Rectal smooth muscle tissue (tissue), 1 donor: ENCODE measurements at regions not wholly inside any gene's neighbourhood (a gene's known extent, or its start where the extent isn't known, plus 50 kb on each side); places are given as distances from the start of the nearest gene placed in this dataset.

Source experiments
- H3K27ac ChIP-seq: one replicate; pipeline ENCODE4 v1.7.0; 2013; ENCODE audit warnings: low read depth, low read length, inconsistent platforms
- H3K27me3 ChIP-seq: one replicate; pipeline ENCODE4 v1.7.0; 2013; ENCODE audit warnings: low read length; ENCODE audit not compliant: control insufficient read depth, insufficient read depth
- H3K36me3 ChIP-seq: one replicate; pipeline ENCODE4 v1.7.0; 2013; ENCODE audit warnings: low read length; ENCODE audit not compliant: control insufficient read depth, insufficient read depth
- H3K4me1 ChIP-seq: one replicate; pipeline ENCODE4 v1.7.0; 2013; ENCODE audit warnings: low read length; ENCODE audit not compliant: control insufficient read depth, insufficient read depth
- H3K4me3 ChIP-seq: one replicate; pipeline ENCODE4 v1.7.0; 2013; ENCODE audit warnings: low read length
- H3K9ac ChIP-seq: one replicate; pipeline ENCODE4 v1.7.0; 2013; ENCODE audit warnings: low read length

DNA sequence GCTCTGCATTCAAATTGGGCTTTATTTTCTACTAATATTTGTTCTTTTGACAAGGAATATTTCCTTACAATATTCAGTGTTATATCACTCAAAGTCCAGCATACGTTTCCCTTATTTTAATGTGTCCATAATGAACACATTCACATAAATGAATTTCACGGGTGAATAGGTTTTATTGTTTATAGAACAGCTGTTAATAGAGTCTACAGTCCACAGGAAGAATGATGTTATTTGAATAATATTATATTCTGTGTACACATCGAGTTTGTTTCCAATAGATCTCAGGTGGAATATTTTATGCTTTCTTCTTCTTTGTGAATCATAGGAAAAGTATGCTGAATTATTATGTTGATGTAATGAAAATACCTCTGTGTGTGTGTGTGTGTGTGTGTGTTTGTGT is 582.4 kb downstream of the CDH26 start:
- Histone ChIP-seq H3K27ac (no peak overlapping the region), H3K4me1 (no peaks in the 10 kb centered on the region)

DNA sequence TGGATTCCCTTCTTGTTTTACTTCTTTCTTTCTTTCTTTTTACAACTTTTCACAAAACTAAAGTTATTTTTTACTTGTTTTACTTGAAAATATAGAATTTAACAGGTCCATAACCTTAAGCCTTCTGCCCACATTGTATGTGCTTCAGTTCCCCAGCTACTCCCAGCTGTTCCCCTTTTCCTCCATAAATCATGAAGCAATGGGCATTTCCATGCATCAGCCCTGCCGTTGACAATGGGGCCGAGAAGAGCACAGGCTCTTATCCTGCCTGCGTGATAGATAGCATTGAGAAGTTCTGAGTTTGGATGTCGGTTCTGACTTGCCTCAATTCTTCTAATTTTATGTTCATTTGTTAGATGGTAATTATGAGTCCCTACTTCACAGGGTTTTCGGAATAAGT is 583.8 kb downstream of the CDH26 start:
- Histone ChIP-seq H3K4me1 (no peaks in the 10 kb centered on the region), H3K36me3 (no peaks in the 10 kb centered on the region), H3K27me3 (no peaks in the 10 kb centered on the region), H3K9ac (no peak overlapping the region), H3K27ac (no peak overlapping the region), H3K4me3 (no peak overlapping the region)

More for the DNA sequence above, 582.4 kb downstream of the CDH26 start:
- H3K36me3 ChIP-seq: no peaks in the 10 kb centered on the region
- H3K27me3 ChIP-seq: no peaks in the 10 kb centered on the region
- H3K4me3 ChIP-seq: no peak overlapping the region
- no peak overlapping the region for H3K9ac ChIP-seq

DNA sequence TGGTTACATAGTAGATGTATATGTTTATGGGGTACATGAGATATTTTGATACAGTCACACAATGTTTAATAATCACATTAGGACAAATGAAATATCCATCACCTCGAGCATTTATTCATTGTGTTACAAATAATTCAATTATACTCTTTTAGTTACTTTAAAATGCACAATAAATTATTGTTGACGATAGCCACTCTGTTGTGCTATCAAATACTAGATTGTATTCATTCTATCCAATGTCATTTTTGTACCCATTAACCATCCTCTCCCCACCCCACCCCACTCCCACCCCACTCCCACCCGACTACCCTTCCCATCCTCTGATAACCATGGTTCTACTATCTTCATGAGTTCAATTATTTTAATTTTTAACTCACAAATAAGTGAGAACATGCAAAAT is 585.4 kb downstream of the CDH26 start:
- Histone ChIP-seq H3K9ac (no peak overlapping the region), H3K4me3 (no peak overlapping the region), H3K4me1 (no peaks in the 10 kb centered on the region), H3K27ac (no peak overlapping the region), H3K36me3 (no peaks in the 10 kb centered on the region), H3K27me3 (no peaks in the 10 kb centered on the region)

DNA sequence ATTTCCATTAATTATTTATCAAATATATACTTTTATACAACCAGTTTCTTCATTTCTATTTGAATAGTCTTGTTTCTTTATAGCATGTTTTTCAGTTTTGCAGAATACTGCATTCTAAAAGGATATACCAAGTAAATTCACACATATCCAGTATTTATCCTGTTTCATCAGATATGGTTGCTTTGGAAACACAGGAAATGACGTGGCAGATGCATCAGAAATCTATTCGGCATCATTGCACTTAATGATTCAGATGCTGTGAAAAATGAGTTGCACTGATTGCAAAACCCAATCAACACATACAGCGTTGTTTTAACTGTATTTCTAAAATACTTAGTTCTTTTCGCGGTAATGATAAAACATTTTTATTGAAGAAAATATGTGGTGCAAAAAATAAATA is 594.9 kb downstream of the CDH26 start:
- Histone ChIP-seq H3K27ac (no peak overlapping the region), H3K4me1 (no peaks in the 10 kb centered on the region), H3K36me3 (no peaks in the 10 kb centered on the region), H3K27me3 (no peaks in the 10 kb centered on the region), H3K9ac (no peak overlapping the region), H3K4me3 (no peak overlapping the region)

DNA sequence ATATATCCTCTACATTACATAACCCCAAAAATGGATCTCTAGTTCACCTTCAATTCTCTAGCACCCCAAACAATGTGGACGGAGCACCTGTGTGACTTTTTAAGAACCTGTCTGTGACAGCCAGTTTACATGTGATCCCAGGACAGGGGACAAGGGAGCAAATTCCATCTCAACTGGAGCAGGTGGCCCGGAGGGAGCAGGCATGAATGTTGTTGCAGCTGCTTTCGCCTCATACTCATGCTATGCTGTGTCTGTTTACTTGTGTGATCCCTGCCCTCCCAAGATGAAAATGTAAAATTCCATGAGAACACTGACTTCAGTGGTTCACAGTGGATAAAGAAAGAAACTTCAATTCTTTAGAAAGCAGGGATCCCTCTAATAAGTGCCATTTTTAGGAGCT is 600.3 kb downstream of the CDH26 start:
- Histone ChIP-seq H3K27ac (no peak overlapping the region), H3K9ac (no peak overlapping the region), H3K4me1 (no peaks in the 10 kb centered on the region), H3K27me3 (no peaks in the 10 kb centered on the region), H3K36me3 (no peaks in the 10 kb centered on the region), H3K4me3 (no peak overlapping the region)

DNA sequence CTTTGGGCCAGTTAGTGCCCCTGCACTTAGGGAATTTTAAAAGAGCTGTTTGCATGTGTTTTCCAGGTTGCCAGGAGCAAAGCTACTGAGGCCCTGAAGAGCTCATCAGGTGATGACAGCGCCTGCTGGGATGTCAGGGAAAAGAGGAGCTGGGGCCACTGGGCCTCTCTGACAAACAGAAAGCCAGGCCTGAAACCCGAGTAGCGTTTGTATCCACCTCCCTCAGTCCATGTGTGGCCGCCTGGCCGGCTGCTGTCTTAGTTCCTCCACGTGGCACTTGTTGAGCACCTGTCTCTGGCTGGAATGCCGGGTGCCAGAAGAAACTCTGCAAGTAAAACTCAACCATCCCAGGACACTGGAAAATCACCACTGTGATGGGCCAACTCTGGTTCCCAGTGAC is 601.2 kb downstream of the CDH26 start:
- Histone ChIP-seq H3K27ac (no peak overlapping the region), H3K27me3 (no peaks in the 10 kb centered on the region), H3K4me1 (no peaks in the 10 kb centered on the region), H3K9ac (no peak overlapping the region), H3K4me3 (no peak overlapping the region), H3K36me3 (no peaks in the 10 kb centered on the region)

DNA sequence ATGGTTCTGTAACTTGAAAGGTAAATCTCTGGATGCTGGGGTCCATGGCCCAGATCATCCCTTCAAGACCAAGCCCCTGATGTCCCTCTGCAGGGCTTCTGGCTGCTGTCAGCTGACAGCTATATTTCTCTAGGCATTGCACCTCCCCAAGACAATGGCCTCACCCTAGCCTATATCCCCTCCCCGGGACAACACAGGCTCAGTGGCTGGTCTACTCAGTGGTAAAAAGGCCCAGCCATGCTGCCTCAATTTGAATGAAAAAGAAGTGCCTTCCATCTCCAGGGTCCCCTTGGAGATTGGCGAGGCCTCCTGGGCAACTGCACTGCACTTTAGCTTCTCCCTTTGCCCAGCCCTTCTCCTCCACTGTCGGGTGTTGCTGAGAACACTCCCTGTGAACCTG is 602.8 kb downstream of the CDH26 start:
- Histone ChIP-seq H3K9ac (no peak overlapping the region), H3K27ac (no peak overlapping the region), H3K4me1 (no peaks in the 10 kb centered on the region), H3K27me3 (no peaks in the 10 kb centered on the region), H3K4me3 (no peak overlapping the region), H3K36me3 (no peaks in the 10 kb centered on the region)

DNA sequence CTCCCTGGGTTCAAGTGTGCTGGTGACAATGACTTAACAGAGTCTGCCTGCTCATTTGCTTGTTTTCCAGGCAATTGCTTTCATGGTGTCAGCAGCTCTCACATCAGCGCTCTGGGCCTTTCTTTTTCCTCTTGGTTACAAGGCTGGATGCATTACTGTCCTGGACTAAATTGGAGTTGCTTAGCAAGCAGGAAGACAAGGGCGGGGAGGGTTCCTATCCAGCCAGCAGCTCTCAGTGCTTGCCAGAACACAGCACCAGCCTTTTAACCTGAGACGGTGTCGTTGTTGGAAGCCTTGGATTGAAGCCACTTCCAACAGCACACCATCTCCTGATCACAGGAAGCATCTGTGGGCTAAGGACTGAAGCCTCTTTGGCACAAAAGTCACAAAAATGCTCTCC is 606.9 kb downstream of the CDH26 start:
- Histone ChIP-seq H3K4me3 (no peak overlapping the region), H3K27ac (no peak overlapping the region), H3K4me1 (no peaks in the 10 kb centered on the region), H3K27me3 (no peaks in the 10 kb centered on the region), H3K9ac (no peak overlapping the region), H3K36me3 (no peaks in the 10 kb centered on the region)

DNA sequence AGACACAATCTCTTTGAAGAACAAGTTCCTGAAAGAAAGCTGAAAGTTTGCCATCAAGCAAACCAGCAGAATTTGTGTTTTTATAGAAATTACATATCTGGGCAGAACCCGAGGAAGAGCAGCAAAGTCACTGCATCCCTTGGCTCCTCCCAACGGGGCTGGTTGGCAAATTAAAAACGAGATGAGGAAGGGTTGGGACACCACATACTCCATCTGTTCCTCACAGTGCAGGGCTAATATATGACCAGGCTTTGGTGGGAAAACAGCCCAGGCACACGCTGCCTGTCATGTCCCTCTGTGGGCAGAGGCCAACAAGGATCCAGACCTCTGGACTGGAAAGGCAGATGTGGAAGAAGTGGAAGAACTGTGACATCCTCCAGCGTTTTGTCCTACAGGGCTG is 607.3 kb downstream of the CDH26 start:
- Histone ChIP-seq H3K4me1 (no peaks in the 10 kb centered on the region), H3K9ac (no peak overlapping the region), H3K27ac (no peak overlapping the region), H3K4me3 (no peak overlapping the region), H3K36me3 (no peaks in the 10 kb centered on the region), H3K27me3 (no peaks in the 10 kb centered on the region)

DNA sequence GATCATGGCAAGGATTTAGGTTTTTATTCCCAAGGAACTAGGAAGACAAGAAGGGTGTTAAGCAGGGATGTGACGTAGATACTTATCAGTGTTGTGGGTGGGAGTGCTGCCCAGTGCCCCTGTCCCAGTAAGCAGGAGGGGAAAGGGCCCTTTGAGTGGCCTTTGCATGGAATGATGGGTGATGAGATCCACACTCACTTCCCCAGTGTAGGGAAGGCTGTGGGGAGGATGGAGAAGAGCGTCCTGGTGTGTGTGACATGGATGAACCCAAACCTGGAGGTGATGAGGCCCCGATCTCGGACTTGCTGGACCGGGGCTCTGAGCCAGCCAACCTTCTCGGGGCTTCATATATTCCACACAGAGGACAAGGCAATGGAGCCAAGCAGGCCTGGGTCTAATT is 610.9 kb downstream of the CDH26 start:
- Histone ChIP-seq H3K4me1 (no peaks in the 10 kb centered on the region), H3K36me3 (no peaks in the 10 kb centered on the region), H3K27ac (no peak overlapping the region), H3K27me3 (no peaks in the 10 kb centered on the region), H3K4me3 (no peak overlapping the region), H3K9ac (no peak overlapping the region)

DNA sequence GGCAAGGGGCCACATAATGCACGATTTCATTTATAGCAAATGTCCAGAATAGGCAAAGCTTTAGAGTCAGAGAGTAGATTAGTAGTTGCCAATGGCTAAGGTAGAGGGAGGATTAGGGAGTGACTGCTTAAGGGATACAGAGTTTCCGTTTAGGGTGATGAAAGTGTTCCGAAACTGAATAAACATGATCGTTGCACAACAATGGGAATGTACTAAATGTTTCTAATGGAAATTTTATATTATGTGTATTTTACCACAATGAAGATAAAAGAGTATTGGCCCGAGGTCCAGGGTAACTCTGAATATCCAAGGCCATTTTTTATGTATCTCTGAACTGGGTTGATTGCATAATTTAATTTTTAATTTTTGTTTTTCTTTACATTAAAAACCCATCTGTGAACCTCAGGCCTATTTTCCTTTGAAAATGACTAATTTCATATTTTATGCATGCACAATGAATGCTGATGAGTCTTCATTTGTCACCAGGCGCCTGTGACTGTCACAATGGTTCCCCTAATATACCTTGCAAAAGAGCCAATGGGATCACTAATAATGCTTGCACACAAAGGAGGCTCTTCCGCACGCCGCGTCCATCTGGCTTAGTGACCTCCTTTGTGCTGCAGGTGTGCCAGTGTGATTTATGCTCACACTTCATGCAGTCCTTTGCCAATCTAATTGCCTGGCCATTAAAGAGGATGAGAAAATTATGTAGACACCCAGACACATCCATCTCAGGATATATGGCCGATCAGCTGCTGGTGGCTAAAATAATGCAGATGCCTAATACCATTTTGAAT is 612.5 kb downstream of the CDH26 start:
- Histone ChIP-seq H3K9ac (no peak overlapping the region), H3K4me3 (no peak overlapping the region), H3K27ac (no peak overlapping the region), H3K4me1 (no peaks in the 10 kb centered on the region), H3K27me3 (no peaks in the 10 kb centered on the region), H3K36me3 (no peaks in the 10 kb centered on the region)

DNA sequence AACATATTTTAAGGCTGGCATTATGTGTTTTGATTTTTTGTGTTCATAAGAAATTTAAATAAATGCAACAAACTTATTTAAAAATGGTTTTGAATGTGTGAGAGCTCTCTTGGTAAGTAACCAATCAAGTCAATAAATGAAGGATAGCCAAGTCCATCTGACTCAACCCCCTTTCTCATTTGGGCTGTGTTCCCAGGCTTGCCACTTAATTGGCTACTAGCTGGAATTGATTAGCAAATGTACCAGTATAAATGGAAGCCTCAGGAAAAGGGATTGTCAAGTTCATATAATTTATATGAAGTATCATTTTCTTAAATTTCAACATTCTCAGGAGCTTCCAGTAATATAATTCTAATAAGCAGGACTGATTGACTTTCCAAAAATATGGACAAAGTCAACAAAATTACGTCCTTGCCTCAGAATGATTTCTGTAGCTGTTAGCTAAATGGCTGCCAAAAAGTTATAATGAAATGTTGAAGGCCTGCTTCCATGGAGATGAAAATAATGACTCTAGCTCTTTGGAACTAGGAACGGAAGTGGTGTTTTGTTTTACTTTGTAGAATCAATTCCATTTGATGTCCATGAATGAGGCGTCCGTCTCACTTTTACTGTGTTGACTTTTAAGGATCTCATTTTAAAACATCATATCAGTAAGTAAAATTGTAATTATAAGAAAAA is 614.9 kb downstream of the CDH26 start:
- Histone ChIP-seq H3K4me1 (no peaks in the 10 kb centered on the region), H3K36me3 (no peaks in the 10 kb centered on the region), H3K4me3 (no peak overlapping the region), H3K27me3 (no peaks in the 10 kb centered on the region), H3K27ac (no peak overlapping the region), H3K9ac (no peak overlapping the region)

DNA sequence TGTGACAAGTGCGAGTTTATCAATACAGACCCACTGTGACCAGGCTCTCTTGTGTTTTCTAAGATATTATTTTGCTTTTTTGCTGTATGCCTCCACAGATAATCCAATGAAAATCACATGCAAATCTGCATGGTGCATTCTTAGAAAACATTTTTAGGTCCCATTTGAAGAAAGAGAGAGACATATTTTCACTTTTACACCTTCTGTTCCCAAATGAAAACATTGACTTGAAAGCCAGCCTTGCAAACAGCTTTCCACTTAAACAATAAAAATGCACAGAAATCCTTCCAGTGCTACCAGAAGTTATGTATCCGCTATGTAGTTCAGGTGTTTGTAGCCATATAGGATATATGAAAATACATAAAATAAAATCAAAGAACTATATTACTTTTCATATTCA is 618.0 kb downstream of the CDH26 start:
- H3K4me1 ChIP-seq: no peaks in the 10 kb centered on the region
- H3K27ac ChIP-seq: no peak overlapping the region
- H3K27me3 ChIP-seq: no peaks in the 10 kb centered on the region
- no peak overlapping the region for H3K4me3 ChIP-seq
- no peak overlapping the region for H3K9ac ChIP-seq
- no peaks in the 10 kb centered on the region for H3K36me3 ChIP-seq
